ENCODE measurements at regions not wholly inside any gene's neighbourhood (a gene's known extent, or its start where the extent isn't known, plus 50 kb on each side); places are given as distances from the start of the nearest gene placed in this dataset.

GRCh38 chr3:69460034-69460433, 74.1 kb upstream of the FRMD4B start:
- no peaks in the 10 kb centered on the region for H3K27me3 ChIP-seq (ENCODE audit: control insufficient read depth, insufficient read depth, low read length)
- no peak overlapping the region for H3K27ac ChIP-seq (ENCODE audit: low read depth, low read length)
- H3K4me3 ChIP-seq (ENCODE audit: low read depth, low read length), result no peak overlapping the region
- TF ChIP-seq CTCF (IDR thresholded peaks at IDR 0.05; ENCODE audit: low read depth, low read length), result no peak
- DNase-seq (ENCODE audit: low read depth, low spot score), result no peak
- CTCF ChIA-PET, result no interaction called here
- no peaks in the 10 kb centered on the region for H3K9me3 ChIP-seq (ENCODE audit: control insufficient read depth, insufficient read depth, low read length)
- POLR2A ChIA-PET, result no interaction called here

DNA sequence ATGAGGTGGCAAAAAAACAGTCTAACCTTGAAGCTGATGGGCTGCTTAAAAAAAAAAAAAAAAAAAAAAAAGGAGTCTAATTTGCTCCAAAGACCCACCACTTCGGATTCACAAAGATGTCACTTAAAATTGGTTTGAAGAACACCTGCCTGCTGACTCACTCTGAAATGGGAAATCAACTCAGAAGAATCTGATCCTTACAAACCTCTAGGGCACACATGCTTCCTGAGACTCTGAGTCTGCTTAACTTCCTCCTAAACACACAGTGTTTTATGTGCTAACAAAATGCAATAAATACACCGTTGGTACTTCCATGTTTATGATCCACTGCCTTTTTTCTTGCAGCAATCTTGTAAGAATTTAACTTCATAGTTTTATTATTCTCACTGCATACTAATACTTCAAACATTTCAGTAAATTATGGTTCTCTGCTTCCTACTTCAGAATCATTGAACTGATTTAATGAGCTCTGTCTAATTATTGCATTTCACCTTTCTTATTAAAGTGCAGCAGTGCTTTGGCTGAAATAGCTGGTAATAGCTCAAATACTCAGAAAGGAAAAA, 73.0 kb upstream of the FRMD4B start:
- POLR2A ChIA-PET, result no interaction called here
- Histone ChIP-seq H3K4me3 (ENCODE audit: low read depth, low read length) (no peak overlapping the region), H3K9me3 (ENCODE audit: control insufficient read depth, insufficient read depth, low read length) (peaks cover 4% of the 10 kb centered on the region; the same call in 1 of the 2 replicates), H3K27me3 (ENCODE audit: control insufficient read depth, insufficient read depth, low read length) (no peaks in the 10 kb centered on the region), H3K27ac (ENCODE audit: low read depth, low read length) (no peak overlapping the region)
- CTCF ChIA-PET, result interaction anchor here (0.6 kb wide), 1 partner anchor 82 kb away, joined by 8 read pairs; no protein-coding TSS in a partner anchor
- no peak for TF ChIP-seq CTCF (IDR thresholded peaks at IDR 0.05; ENCODE audit: low read depth, low read length)
- no peak for DNase-seq (ENCODE audit: low read depth, low spot score)

DNA sequence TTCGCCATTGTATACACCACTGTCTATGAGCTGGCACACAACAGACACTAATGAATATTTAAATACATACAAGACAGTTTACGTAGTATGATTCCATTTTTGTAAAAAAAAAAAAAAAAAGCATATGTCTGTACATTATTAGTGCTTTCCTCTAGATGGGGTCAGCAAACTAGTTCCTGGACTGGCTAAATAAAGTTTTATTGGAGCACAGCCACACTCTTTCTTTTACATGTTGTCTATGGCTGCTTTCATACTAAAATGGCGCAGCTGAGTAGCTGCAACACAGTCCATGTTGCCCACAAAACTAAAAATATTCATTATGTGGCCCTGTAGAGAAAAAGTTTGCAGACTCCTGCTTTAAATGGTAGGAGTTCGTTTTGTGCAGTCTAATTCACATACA, 70.7 kb upstream of the FRMD4B start:
- POLR2A ChIA-PET, result no interaction called here
- no peak for TF ChIP-seq CTCF (IDR thresholded peaks at IDR 0.05; ENCODE audit: low read depth, low read length)
- CTCF ChIA-PET, result interaction anchor here (0.6 kb wide), 1 partner anchor 344 kb away, joined by 3 read pairs; no protein-coding TSS in a partner anchor
- H3K9me3 ChIP-seq (ENCODE audit: control insufficient read depth, insufficient read depth, low read length), result peaks cover 4% of the 10 kb centered on the region; the same call in 1 of the 2 replicates
- no peaks in the 10 kb centered on the region for H3K27me3 ChIP-seq (ENCODE audit: control insufficient read depth, insufficient read depth, low read length)
- DNase-seq (ENCODE audit: low read depth, low spot score), result no peak
- H3K27ac ChIP-seq (ENCODE audit: low read depth, low read length), result no peak overlapping the region
- no peak overlapping the region for H3K4me3 ChIP-seq (ENCODE audit: low read depth, low read length)

DNA sequence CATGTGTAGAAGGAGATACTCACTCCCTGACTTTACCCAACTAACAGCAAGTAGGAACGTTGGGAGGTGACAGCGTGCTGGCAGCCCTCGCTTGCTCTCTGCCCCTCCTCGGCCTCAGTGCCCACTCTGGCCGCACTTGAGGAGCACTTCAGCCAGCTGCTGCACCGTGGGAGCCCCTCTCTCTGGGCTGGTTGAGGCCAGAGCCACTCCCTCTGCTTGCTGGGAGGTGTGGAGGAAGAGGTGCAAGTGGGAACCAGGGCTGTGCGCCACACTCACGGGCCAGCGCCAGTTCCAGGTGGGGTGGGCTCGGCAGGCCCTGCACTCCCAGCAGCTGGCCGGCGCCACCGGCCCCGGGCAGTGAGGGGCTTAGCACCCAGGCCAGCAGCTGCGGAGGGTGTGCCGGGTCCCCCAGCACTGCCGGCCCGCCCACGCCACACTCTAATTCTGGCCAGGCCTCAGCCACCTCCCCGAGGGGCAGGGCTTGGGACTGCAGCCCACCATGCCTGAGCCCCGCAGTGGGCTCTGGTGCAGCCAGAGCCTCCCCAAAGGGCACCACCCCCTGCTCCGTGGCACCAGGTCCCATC, 68.4 kb upstream of the FRMD4B start:
- Histone ChIP-seq H3K27ac (ENCODE audit: low read depth, low read length) (no peak overlapping the region), H3K27me3 (ENCODE audit: control insufficient read depth, insufficient read depth, low read length) (no peaks in the 10 kb centered on the region), H3K4me3 (ENCODE audit: low read depth, low read length) (no peak overlapping the region), H3K9me3 (ENCODE audit: control insufficient read depth, insufficient read depth, low read length) (peaks cover 4% of the 10 kb centered on the region; the same call in 1 of the 2 replicates)
- ChIA-PET CTCF (no interaction called here), POLR2A (no interaction called here)
- no peak for TF ChIP-seq CTCF (IDR thresholded peaks at IDR 0.05; ENCODE audit: low read depth, low read length)
- no peak for DNase-seq (ENCODE audit: low read depth, low spot score)

- DNase-seq (ENCODE audit: low read depth, low spot score), result no peak
- Histone ChIP-seq H3K27ac (ENCODE audit: low read depth, low read length) (no peak overlapping the region), H3K4me3 (ENCODE audit: low read depth, low read length) (no peak overlapping the region), H3K27me3 (ENCODE audit: control insufficient read depth, insufficient read depth, low read length) (no peaks in the 10 kb centered on the region), H3K9me3 (ENCODE audit: control insufficient read depth, insufficient read depth, low read length) (peaks cover 4% of the 10 kb centered on the region; the same call in 1 of the 2 replicates)
- TF ChIP-seq CTCF (IDR thresholded peaks at IDR 0.05; ENCODE audit: low read depth, low read length), result no peak
- CTCF ChIA-PET, result interaction anchor here (1.1 to 1.5 kb wide), 3 partner anchors 11 to 220 kb away, joined by 3 to 4 read pairs (median 3); no protein-coding TSS in a partner anchor
- POLR2A ChIA-PET, result no interaction called here
Measured at GRCh38 chr3:69452295-69452694, 66.4 kb upstream of the FRMD4B start.

Measured in AG04450 (cell line).